ENCODE measurements at regions not wholly inside any gene's neighbourhood (a gene's known extent, or its start where the extent isn't known, plus 50 kb on each side); places are given as distances from the start of the nearest gene placed in this dataset.
"Not testable (repeated sequence)": the region's sequence is repeated elsewhere in the genome, so short reads cannot be mapped to it uniquely, and the experiment has no call there.

- TF ChIP-seq, protein P1, sequence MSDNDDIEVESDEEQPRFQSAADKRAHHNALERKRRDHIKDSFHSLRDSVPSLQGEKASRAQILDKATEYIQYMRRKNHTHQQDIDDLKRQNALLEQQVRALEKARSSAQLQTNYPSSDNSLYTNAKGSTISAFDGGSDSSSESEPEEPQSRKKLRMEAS (IDR thresholded peaks at IDR 0.05) = no peak
Observed at GRCh38 chr4:72689923-72690322, 120.9 kb upstream of the ADAMTS3 start (continued).

DNA sequence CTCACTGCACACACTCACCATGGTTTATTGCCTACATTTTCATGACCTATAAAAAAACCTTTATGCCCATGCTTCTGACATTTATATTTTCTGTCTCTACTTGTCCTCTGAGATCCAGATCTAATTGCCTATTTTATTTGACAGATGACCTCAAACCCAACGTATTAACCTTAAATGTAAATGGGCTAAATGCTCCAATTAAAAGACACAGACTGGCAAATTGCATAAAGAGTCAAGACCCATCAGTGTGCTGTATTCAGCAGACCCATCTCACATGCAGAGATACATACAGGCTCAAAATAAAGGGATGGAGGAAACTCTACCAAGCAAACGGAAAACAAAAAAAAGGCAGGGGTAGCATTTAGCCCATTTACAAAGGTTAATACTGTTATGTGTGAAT lies 117.4 kb upstream of the ADAMTS3 start:
- not testable (repeated sequence) for H3K9me3 ChIP-seq (ENCODE audit: control insufficient read depth in 4 of 4, low read length in 3 of 4)

GRCh38 chr4:72679666-72680065 lies 110.6 kb upstream of the ADAMTS3 start:
- WGBS = 60% methylated on average over 2 of the region's 2 CpGs
- Histone ChIP-seq H3K27ac (ENCODE audit: low read depth in 1 of 2, low read length in 2 of 2) (no peak overlapping the region), H3K9ac (ENCODE audit: low read depth in 1 of 2, low read length in 2 of 2) (no peak overlapping the region), H3K27me3 (ENCODE audit: control insufficient read depth in 4 of 4, insufficient read depth in 4 of 4, low read length in 3 of 4) (no peaks in the 10 kb centered on the region), H3K4me3 (ENCODE audit: low read depth in 1 of 3, low read length in 3 of 3) (no peak overlapping the region), H3K36me3 (ENCODE audit: control insufficient read depth in 4 of 4, insufficient read depth in 3 of 4, low read depth in 1 of 4, low read length in 3 of 4) (no peaks in the 10 kb centered on the region), H3K4me1 (ENCODE audit: control insufficient read depth in 4 of 4, insufficient read depth in 4 of 4, low read length in 3 of 4) (no peaks in the 10 kb centered on the region), H3K9me3 (ENCODE audit: control insufficient read depth in 4 of 4, low read length in 3 of 4) (no peaks in the 10 kb centered on the region)
- TF ChIP-seq HNF4G (IDR thresholded peaks at IDR 0.05) = no peak
- no peak for TF ChIP-seq YY1 (IDR thresholded peaks at IDR 0.05)
- no peak for TF ChIP-seq JUND (IDR thresholded peaks at IDR 0.05)
- no peak for TF ChIP-seq GABPA (IDR thresholded peaks at IDR 0.05 in 1 of 2, conservative IDR thresholded peaks at IDR 0.05 in 1 of 2)
- no peak for TF ChIP-seq REST (IDR thresholded peaks at IDR 0.05)
- TF ChIP-seq ATF3 (IDR thresholded peaks at IDR 0.05) = no peak
- TF ChIP-seq NR2F2 (IDR thresholded peaks at IDR 0.05) = no peak
- TF ChIP-seq TAF1 (conservative IDR thresholded peaks at IDR 0.05) = no peak
- TF ChIP-seq FOXA1 (IDR thresholded peaks at IDR 0.05) = no peak
- no peak for TF ChIP-seq HNF4A (conservative IDR thresholded peaks at IDR 0.05)
- TF ChIP-seq, protein P1 (IDR thresholded peaks at IDR 0.05) = no peak
- no peak for TF ChIP-seq RXRA (IDR thresholded peaks at IDR 0.05)
- DNase-seq (ENCODE audit: low spot score) = no peak

More for the DNA sequence above, 117.4 kb upstream of the ADAMTS3 start:
- not testable (repeated sequence) for H3K9ac ChIP-seq (ENCODE audit: low read depth in 1 of 2, low read length in 2 of 2); H3K36me3 ChIP-seq (ENCODE audit: control insufficient read depth in 4 of 4, insufficient read depth in 3 of 4, low read depth in 1 of 4, low read length in 3 of 4); H3K27ac ChIP-seq (ENCODE audit: low read depth in 1 of 2, low read length in 2 of 2); H3K4me1 ChIP-seq (ENCODE audit: control insufficient read depth in 4 of 4, insufficient read depth in 4 of 4, low read length in 3 of 4); H3K4me3 ChIP-seq (ENCODE audit: low read depth in 1 of 3, low read length in 3 of 3); H3K27me3 ChIP-seq (ENCODE audit: control insufficient read depth in 4 of 4, insufficient read depth in 4 of 4, low read length in 3 of 4); DNase-seq (ENCODE audit: low spot score)
- 78% methylated on average over 2 of the region's 2 CpGs for WGBS

DNA sequence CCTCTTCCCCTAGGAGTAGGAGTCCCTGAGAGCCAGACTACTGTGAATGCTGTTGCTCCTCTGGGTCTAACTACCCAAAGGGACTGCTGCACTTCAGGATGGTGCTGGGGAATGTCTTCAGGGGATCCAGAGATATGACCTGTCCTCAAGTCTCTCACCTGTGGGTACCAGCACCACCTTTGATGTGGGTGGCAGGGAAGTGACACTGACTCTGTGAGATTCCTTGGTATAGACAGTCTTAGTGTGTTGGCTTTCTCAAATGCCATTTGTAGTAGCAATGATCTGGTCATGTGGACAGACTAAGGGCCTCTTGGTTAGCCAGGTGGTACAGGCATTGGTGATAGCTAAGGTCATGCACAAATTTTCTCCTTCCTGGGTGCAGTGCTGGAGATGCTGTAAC lies 108.9 kb upstream of the ADAMTS3 start:
- Histone ChIP-seq H3K9ac (ENCODE audit: low read depth in 1 of 2, low read length in 2 of 2) (no peak overlapping the region), H3K9me3 (ENCODE audit: control insufficient read depth in 4 of 4, low read length in 3 of 4) (no peaks in the 10 kb centered on the region), H3K27me3 (ENCODE audit: control insufficient read depth in 4 of 4, insufficient read depth in 4 of 4, low read length in 3 of 4) (no peaks in the 10 kb centered on the region), H3K27ac (ENCODE audit: low read depth in 1 of 2, low read length in 2 of 2) (no peak overlapping the region), H3K4me1 (ENCODE audit: control insufficient read depth in 4 of 4, insufficient read depth in 4 of 4, low read length in 3 of 4) (no peaks in the 10 kb centered on the region), H3K4me3 (ENCODE audit: low read depth in 1 of 3, low read length in 3 of 3) (no peak overlapping the region), H3K36me3 (ENCODE audit: control insufficient read depth in 4 of 4, insufficient read depth in 3 of 4, low read depth in 1 of 4, low read length in 3 of 4) (no peaks in the 10 kb centered on the region)
- no peak for DNase-seq (ENCODE audit: low spot score)
- TF ChIP-seq REST (IDR thresholded peaks at IDR 0.05) = no peak
- TF ChIP-seq, protein P2, sequence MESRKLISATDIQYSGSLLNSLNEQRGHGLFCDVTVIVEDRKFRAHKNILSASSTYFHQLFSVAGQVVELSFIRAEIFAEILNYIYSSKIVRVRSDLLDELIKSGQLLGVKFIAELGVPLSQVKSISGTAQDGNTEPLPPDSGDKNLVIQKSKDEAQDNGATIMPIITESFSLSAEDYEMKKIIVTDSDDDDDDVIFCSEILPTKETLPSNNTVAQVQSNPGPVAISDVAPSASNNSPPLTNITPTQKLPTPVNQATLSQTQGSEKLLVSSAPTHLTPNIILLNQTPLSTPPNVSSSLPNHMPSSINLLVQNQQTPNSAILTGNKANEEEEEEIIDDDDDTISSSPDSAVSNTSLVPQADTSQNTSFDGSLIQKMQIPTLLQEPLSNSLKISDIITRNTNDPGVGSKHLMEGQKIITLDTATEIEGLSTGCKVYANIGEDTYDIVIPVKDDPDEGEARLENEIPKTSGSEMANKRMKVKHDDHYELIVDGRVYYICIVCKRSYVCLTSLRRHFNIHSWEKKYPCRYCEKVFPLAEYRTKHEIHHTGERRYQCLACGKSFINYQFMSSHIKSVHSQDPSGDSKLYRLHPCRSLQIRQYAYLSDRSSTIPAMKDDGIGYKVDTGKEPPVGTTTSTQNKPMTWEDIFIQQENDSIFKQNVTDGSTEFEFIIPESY (IDR thresholded peaks at IDR 0.05) = no peak
- TF ChIP-seq YY1 (IDR thresholded peaks at IDR 0.05) = no peak
- TF ChIP-seq HNF4G (IDR thresholded peaks at IDR 0.05) = no peak
- TF ChIP-seq JUND (IDR thresholded peaks at IDR 0.05) = no peak
- TF ChIP-seq, protein P3, sequence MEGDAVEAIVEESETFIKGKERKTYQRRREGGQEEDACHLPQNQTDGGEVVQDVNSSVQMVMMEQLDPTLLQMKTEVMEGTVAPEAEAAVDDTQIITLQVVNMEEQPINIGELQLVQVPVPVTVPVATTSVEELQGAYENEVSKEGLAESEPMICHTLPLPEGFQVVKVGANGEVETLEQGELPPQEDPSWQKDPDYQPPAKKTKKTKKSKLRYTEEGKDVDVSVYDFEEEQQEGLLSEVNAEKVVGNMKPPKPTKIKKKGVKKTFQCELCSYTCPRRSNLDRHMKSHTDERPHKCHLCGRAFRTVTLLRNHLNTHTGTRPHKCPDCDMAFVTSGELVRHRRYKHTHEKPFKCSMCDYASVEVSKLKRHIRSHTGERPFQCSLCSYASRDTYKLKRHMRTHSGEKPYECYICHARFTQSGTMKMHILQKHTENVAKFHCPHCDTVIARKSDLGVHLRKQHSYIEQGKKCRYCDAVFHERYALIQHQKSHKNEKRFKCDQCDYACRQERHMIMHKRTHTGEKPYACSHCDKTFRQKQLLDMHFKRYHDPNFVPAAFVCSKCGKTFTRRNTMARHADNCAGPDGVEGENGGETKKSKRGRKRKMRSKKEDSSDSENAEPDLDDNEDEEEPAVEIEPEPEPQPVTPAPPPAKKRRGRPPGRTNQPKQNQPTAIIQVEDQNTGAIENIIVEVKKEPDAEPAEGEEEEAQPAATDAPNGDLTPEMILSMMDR (IDR thresholded peaks at IDR 0.05; ENCODE audit: low read depth, low read length, missing input control) = no peak
